NCI-H1105 treated with DMSO at 0.1 percent for 48 hours (cell line): ENCODE measurements at regions not wholly inside any gene's neighbourhood (a gene's known extent, or its start where the extent isn't known, plus 50 kb on each side); places are given as distances from the start of the nearest gene placed in this dataset.

Experiments
- DNase-seq: peaks from one replicate; lab custom pipeline; 2025; lab: John Stamatoyannopoulos, UW

DNA sequence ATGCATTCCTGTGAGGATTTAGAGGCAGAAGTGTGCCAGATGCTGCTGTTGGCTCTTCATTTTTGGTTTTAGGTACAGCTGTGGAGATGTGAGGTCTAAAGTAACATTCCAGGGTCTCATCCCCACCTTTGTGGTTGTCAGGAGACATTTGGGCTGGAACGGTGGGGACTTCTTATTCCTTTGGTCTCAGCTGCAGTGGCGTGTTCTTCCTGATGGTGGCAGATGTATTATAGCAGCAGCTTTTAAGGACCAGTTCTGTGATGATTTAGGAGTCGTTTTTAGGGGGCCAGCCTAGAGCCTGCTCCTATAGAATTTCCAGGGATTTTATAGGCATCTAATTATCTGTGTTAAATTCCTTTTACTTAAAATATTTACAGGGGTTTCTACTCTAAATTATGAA is 221.0 kb upstream of the EOMES start:
- DNase-seq, result no peak

GRCh38 chr3:27945229-27945628 is 223.1 kb upstream of the EOMES start:
- DNase-seq, result no peak

DNA sequence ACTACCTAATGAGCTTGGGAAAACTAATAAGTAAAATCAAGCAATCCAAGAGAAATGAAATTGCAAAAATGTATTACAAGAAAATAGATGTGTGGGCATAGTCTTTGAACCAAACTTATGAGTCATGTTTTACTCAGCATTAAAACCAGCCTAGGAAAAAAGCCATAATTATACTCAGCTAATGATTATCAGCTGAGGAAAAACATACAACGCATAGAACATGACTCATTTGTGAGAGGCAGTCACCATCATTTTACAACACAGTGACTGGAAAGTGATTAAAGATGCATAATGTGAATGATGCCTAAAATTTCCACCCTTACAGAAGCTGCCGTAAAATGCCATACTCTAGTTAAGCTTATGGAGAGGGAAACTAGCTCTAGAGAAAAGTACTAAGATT is 238.0 kb upstream of the EOMES start:
- no peak for DNase-seq

- DNase-seq, result no peak
These were observed 241.4 kb upstream of the EOMES start for GRCh38 chr3:27963519-27963918.

DNA sequence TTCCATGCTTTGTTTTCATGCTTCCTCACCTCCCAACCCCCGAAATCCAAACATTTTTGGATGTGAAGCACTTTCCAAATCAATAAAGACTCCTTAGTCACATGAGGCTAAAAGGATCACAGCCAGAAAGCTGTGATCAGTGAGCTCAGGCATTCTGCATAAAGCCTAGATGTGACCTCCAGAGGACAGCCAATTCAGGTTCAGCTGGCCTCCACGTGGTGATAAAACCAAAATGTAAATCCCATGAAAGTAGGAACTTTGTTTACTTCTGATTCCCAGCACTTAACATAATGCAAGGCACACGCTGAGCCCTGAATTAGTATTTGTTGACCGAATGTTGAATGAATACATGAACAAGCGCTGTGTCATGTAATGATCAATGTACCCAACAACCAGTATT is 249.5 kb upstream of the EOMES start:
- DNase-seq, result no peak

GRCh38 chr3:27976933-27977332 is 254.8 kb upstream of the EOMES start:
- no peak for DNase-seq

GRCh38 chr3:27978440-27978839 is 256.3 kb upstream of the EOMES start:
- DNase-seq, result no peak

GRCh38 chr3:27985369-27986035 is 255.9 kb upstream of the CMC1 start:
- DNase-seq, result no peak

DNA sequence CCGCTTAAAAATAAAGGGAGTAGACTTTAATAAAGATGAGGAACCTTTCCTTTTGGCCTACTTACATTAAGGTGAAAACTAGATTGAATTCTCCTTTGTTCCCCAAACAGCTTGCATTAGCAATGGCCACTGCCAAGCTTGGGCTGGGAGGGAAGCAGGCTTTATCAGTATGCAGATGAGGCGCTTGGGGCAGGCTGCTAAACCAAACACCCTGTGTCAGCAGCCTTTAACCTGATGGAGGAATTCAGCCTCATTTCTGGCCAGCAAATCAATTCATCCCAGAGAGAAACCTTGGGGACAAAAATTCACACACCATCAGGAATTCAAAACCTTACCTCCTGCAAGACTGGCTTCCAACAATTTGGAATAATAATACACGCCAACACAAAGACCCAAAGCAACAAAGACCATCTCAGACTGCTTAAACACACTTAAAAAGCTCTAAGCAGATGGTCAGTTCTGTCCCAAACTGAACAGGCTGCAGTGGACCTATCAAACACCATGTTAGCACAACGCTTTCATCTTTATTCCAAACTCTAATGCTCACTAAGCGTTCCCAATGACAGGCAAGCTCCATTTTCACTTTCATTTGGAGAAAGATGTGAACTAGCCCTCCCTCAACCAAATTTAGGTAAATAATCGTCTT is 255.1 kb upstream of the CMC1 start:
- no peak for DNase-seq

DNA sequence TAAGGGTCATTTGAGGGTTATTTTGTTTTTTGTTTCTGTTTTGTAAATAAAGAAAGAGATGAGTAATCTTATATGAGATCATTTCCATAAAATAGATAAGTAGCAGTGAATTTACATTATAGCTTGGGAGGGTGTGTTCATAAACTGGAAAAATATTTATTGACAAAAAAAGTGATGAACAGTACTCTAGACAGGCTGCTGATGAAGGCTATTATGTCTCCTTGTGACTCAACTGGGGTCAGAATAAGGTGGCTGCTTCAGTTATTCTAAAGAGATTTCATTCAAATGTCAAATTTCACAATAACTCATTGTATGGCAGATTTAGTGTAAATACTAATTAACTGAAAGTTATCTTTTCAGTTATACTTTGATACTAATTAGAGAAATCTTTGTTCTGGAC is 251.1 kb upstream of the CMC1 start:
- no peak for DNase-seq

GRCh38 chr3:27990837-27991236 is 250.6 kb upstream of the CMC1 start:
- DNase-seq, result no peak

DNA sequence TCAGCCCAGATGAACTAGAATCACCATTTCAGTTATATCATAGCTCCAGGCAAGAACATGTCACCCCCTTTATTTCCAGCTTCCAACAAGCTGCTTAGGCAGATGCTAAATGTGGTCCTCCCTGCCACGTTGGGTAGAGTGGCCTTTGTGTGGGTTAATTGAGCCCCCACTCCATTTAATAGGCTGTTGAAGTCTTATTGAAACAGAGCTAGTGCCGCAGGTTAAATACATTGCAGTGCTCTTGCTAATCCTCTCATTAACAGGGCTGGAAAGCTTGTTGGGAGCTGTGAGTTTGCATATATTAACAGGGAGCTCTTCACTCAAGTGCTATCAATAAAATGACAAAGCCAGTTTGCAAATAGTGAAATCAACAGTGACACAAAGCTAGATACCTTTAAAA is 248.4 kb upstream of the CMC1 start:
- peak; percentile 92 for DNase-seq

GRCh38 chr3:28000608-28001007 is 240.8 kb upstream of the CMC1 start:
- DNase-seq, result no peak

- no peak for DNase-seq
These were observed 233.2 kb upstream of the CMC1 start for GRCh38 chr3:28008235-28008634.

GRCh38 chr3:28012830-28013229 is 228.6 kb upstream of the CMC1 start:
- no peak for DNase-seq

GRCh38 chr3:28013864-28014473 is 227.4 kb upstream of the CMC1 start:
- DNase-seq, result no peak

DNA sequence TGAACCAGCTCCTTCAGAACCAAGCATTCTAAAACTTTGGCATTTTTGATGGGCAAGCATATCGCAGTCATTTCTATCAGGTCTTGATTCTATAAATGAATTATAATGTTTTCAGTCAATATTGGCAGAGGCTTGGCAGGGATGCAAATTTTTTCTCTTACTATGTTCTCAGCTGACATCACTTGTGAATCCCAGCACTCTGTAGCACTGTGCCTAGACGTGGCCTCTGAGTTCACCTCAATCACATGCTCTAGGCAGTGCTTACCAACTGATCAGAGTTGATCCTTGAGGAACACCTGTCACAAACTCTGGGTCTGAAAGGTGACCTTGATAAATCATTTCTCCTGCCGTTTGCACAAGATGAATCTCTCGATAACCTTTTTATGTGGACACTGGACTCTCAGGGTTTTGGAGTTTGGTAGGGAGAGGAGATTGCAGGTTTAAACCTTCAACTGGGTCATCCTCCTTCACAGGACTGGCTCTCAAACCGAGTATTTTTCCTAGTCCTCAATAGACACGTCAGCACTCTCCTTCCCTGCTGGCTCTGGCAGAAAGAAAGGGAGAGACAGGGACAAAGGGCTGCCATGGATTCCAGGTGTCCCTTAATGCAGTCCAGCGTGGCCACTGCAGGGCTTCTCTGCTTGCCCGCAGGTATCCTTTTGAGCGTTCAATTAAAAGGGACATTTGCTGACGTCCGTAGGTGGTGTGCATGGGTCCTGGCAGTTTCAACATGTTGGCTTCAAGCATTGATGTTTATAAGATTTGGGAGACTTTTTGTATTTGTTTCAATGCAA is 222.3 kb upstream of the CMC1 start:
- no peak for DNase-seq

GRCh38 chr3:28019740-28020139 is 221.7 kb upstream of the CMC1 start:
- DNase-seq, result no peak

GRCh38 chr3:28022916-28023315 is 218.5 kb upstream of the CMC1 start:
- DNase-seq, result no peak

- no peak for DNase-seq
These were observed 212.9 kb upstream of the CMC1 start for GRCh38 chr3:28028554-28028953.

GRCh38 chr3:28033059-28033784 is 208.2 kb upstream of the CMC1 start:
- DNase-seq, result no peak
